GM21423 (cell line): ENCODE measurements at regions not wholly inside any gene's neighbourhood (a gene's known extent, or its start where the extent isn't known, plus 50 kb on each side); places are given as distances from the start of the nearest gene placed in this dataset.
"Not testable (repeated sequence)": the region's sequence is repeated elsewhere in the genome, so short reads cannot be mapped to it uniquely, and the experiment has no call there.

Experiments
- ATAC-seq: cut with Tn5 transposase; IDR thresholded peaks from one replicate; pipeline ENCODE4 v1.9.1; 2021; ENCODE audit warnings: mild to moderate bottlenecking, moderate library complexity; ENCODE audit not compliant: unreplicated experiment

GRCh38 chr6:115634887-115635286 lies 425.8 kb downstream of the FRK start:
- no peak for ATAC-seq

- ATAC-seq = no peak
Observed at GRCh38 chr6:115634131-115634530, 426.6 kb downstream of the FRK start.

- no peak for ATAC-seq
Observed at GRCh38 chr6:115631028-115631427, 429.7 kb downstream of the FRK start.

DNA sequence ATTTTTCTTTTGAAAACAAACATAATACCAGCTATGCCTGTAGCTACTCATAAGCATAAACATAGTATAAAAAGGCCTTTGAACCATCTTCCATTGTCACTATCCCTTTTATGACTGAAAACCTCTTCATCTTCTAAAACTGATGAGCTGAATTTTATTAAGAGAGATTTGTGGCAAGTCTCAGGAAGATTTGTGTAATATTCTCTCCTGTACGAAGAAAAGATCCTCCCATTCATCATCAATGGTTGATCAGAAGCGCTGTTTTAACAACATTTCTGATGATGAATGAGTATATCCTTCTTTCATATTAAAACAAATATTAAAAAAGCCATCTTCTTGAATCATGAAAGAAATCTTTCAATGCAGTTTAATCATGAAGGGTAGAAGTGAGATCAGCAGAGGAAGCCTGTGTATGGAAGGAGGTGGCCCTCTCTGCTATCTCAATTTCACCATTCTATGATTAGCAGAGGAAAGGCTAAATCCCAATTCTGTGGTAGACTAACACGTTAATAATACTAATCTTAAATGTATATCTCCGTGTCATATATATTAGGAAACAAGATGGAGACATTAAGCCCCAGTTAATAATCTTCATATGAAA lies 430.2 kb downstream of the FRK start:
- no peak for ATAC-seq

DNA sequence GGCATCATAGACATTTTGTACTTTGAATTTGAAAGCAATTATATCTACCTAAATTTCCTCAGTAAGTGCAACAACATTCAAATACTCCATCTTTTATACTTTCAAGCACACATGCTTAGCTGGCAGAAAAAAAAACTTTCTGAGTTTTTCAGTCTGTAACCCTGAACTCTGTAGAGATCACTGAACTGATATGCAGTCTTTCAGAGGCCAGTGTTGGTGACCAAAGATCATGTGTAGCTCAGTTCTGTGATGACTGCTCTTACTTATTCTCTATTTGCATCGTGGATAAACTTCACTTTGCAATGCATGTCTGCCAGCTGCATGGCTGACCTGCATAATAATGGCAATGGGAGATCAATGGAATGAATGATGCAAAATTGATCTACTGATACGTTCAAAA lies 431.3 kb downstream of the FRK start:
- no peak for ATAC-seq

- ATAC-seq = no peak
Observed at GRCh38 chr6:115618256-115618655, 442.4 kb downstream of the FRK start.

GRCh38 chr6:115617031-115617430 lies 443.7 kb downstream of the FRK start:
- ATAC-seq = no peak

- ATAC-seq = no peak
Observed at GRCh38 chr6:115613488-115613887, 447.2 kb downstream of the FRK start.

GRCh38 chr6:115612796-115613479 lies 447.8 kb downstream of the FRK start:
- ATAC-seq = no peak

GRCh38 chr6:115612216-115612615 lies 448.5 kb downstream of the FRK start:
- ATAC-seq = no peak

- no peak for ATAC-seq
Observed at GRCh38 chr6:115610696-115611095, 450.0 kb downstream of the FRK start.

DNA sequence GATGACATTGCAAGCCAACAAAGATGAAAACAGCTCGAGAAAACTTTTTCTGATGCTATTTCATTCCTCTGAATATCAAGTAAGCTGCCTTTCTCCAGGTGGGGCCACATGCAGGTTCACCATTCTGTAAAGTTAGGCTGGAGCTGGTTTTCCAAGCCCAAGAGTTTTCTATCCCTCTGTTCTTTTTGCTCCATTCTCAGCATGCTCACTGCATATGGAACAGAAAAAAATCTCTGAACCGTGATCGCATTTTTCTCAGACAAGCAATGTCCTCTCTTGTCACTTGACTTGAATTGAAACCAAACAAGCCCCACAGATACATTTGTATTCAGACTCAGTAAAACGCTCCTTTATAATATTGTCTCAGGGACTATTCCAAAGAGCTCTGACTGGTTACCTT lies 451.6 kb downstream of the FRK start:
- no peak for ATAC-seq

GRCh38 chr6:115602466-115602865 lies 458.2 kb downstream of the FRK start:
- no peak for ATAC-seq

DNA sequence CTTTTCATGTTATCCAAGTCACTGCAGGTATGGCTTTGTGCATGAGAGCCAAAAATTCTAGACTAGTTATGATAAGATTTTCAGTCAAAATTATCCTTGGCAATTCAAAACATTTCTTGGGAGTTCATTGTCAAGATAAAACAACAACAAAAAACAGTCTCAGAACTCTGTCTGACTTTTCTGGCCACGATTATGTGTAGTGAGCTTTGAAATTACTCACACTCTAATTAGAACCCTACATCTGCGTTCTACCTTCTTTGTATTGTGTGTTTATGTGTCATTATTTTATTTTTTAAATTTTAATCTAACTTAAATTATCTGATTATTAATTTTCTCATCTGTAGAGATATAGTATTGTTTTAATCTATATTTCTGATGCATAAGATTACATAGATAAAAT lies 459.2 kb downstream of the FRK start:
- no peak for ATAC-seq

DNA sequence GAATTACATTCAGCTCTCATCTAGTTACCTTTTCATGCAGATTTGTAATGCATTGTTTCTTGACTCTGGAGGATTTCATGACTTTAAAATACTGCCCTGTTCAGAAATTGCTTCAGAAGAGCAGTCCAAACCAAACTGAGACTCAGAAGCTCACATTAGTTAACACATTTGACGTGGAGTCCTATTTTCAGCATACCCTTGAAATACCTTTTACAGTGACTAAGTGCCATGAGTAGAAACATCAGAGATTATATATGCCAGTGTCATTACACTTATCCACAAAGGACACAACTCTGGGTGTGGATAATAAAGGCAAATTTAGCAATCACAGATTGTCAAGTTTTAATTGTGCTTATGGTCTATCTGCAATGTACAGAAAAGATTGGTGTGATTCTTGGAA lies 459.6 kb downstream of the FRK start:
- ATAC-seq = no peak

DNA sequence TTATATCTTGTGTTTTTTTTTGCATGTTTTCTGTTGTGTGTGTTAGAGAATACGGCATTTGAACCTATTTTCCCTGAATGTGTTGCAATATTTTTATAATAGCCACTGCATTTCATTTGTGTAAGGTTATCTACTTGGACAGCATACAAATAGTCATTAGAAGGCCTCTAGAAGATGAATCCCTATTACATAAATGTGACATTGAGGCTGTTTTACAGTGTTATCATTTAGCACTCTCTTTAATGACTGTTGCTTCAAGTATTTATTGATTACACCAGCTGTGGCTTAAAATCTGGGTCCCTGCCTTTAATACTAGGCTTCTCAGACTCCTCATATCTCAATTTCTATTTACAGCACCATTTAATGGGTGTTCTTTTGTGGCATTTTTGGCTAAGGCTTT lies 465.8 kb downstream of the FRK start:
- ATAC-seq = no peak

DNA sequence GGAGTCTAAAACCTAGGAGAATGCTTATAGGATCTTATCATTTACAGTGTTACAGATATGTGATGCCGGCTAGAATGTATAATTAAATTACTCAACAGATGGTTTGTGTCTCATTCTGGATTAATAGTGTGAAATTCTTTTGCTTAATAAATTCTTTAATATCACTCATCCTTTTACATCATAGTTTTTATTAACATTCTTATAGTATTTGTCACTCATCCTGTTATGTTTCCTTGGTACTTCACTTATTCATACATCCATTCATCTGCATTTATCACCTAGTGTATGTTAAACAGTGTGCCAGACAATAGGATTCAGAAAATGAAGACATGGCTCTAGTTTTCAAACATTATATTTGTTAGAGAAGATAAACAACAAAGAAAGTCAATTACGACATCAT lies 468.7 kb downstream of the FRK start:
- no peak for ATAC-seq

DNA sequence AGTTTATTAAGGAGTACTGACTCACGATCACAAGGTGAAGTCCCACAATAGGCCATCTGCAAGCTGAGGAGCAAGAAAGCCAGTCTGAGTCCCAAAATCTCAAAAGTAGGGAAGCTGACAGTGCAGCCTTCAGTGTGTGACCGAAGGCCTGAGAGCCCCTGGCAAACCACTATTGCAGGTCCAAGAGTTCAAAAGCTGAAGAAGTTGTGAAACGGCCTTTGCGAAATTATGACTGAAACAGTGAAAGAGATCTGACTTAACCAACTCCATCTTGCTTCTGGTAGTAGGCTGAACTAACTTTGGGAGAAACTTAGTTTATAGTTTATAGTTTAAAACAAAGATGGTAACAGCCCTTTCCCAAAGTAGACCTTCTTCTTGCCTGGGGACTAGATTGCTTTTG lies 471.6 kb downstream of the FRK start:
- not testable (repeated sequence) for ATAC-seq

- ATAC-seq = no peak
Observed at GRCh38 chr6:115583290-115583689, 477.4 kb downstream of the FRK start.

DNA sequence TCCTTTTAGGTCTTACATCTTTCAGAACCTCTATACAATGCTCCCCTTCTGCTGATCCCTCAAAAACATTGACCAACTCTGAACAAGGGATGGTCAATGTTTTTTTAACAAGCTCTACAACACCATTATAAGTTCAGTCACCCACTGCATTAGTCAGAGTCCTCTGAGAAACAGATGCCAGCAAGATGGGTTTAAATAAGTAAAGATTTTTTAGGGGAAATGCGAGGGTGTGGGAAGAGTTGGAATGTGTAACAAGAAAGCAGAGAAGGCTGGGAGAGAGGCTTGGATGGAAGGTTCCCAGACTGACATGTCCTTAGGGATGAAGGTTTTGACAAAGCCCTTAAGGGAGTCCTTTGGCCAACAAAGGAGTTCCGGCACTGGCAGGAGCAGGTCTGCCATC lies 478.3 kb downstream of the FRK start:
- ATAC-seq = no peak

DNA sequence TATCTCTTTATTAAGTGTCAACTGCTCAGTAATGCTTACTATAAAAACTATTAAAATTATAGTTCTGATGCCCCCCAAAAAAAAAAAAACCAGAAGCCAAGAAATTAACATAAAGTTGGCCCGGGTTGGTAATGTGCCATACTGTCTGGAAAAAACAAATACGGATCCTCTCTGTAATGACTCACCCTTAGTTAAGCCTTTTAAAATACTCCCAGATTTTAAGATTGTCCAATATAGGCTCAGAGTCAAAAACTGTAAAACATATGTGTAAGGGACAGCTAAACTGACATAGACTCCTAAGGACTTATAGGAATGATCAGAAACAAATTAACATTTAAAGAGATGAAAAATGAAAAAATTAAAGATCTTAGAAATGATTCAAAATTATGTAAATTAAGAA lies 481.1 kb downstream of the FRK start:
- not testable (repeated sequence) for ATAC-seq

GRCh38 chr6:115577270-115577669 lies 483.4 kb downstream of the FRK start:
- no peak for ATAC-seq

DNA sequence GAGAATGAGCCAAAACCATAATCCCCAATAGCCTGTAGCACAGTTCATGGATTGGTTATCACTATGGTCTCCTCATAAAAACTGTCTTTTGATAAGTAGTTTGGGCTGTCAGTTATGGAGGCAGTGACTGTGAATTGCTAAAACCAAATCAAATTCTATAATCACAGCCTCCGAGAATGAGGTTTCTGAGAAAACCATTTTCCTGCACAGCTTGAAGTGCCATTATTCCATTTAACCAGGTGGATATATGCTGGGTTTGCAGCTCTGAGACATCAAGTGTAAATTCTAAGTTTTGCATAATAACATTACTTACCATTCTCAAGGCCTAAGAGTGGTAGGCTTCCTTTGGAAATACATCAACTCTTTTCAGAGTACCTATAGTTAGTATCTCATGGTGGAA lies 485.4 kb downstream of the FRK start:
- ATAC-seq = no peak
